ENCODE measurements at regions not wholly inside any gene's neighbourhood (a gene's known extent, or its start where the extent isn't known, plus 50 kb on each side); places are given as distances from the start of the nearest gene placed in this dataset.

DNA sequence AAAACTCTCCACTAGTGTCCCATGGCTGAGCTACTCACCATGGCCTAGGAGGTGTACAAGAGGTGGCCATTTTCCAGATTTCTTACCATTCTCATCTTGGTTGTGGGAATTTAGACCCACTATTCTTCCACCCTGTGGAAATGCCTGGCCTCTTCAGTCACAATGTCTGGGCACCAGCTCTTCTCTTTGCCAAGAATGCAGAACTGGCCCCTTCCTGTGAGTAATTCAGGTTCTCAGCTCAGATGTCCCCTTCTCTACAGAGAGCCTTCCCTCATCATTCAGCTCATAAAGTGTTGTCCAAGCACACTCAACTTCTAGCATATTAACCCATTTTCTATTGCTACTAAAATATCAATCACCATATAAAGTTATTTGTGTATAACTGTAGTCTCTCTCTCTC is 575.5 kb upstream of the KCNMB2 start:
- no peaks in the 10 kb centered on the region for H3K4me1 ChIP-seq (ENCODE audit: control insufficient read depth, insufficient read depth, low read length)
- no peaks in the 10 kb centered on the region for H3K27me3 ChIP-seq (ENCODE audit: control insufficient read depth in 1 of 2, insufficient read depth in 2 of 2, low read length in 2 of 2)

DNA sequence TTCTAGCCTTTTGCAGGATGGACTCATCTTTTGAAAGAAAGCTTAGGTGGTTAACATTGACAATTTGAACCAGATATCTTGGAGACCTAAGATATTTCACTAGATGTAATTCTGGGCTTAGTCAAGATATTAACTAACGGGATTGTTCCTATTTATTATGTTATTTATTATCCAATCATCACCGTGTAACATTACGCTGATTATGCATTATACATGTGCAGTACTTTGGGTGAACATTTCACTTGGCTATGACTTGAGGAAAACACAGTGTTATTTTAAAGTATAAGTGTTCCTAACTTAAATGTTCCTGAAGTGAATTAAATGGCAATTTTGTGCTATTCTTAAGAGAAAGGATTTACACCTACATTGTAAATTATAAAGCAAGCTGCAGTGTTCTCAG is 574.5 kb upstream of the KCNMB2 start:
- H3K36me3 ChIP-seq (ENCODE audit: control insufficient read depth in 2 of 2, insufficient read depth in 2 of 2, low read length in 2 of 2) = no peaks in the 10 kb centered on the region
- no peaks in the 10 kb centered on the region for H3K4me1 ChIP-seq (ENCODE audit: control insufficient read depth, insufficient read depth, low read length)
- no peaks in the 10 kb centered on the region for H3K9me3 ChIP-seq (ENCODE audit: control insufficient read depth in 2 of 2, low read length in 2 of 2)
- H3K4me3 ChIP-seq (ENCODE audit: low read length in 2 of 2) = no peak overlapping the region
- H3K9ac ChIP-seq (ENCODE audit: low read length in 2 of 2) = no peak overlapping the region
- no peak overlapping the region for H3K27ac ChIP-seq (ENCODE audit: low read length)
- no peaks in the 10 kb centered on the region for H3K27me3 ChIP-seq (ENCODE audit: control insufficient read depth in 1 of 2, insufficient read depth in 2 of 2, low read length in 2 of 2)

More for the DNA sequence above, 575.5 kb upstream of the KCNMB2 start:
- no peaks in the 10 kb centered on the region for H3K9me3 ChIP-seq (ENCODE audit: control insufficient read depth in 2 of 2, low read length in 2 of 2)
- H3K27ac ChIP-seq (ENCODE audit: low read length) = no peak overlapping the region
- H3K4me3 ChIP-seq (ENCODE audit: low read length in 2 of 2) = peak overlapping the region in 1 of 2 donors; percentile 17
- H3K9ac ChIP-seq (ENCODE audit: low read length in 2 of 2) = no peak overlapping the region
- H3K36me3 ChIP-seq (ENCODE audit: control insufficient read depth in 2 of 2, insufficient read depth in 2 of 2, low read length in 2 of 2) = no peaks in the 10 kb centered on the region

DNA sequence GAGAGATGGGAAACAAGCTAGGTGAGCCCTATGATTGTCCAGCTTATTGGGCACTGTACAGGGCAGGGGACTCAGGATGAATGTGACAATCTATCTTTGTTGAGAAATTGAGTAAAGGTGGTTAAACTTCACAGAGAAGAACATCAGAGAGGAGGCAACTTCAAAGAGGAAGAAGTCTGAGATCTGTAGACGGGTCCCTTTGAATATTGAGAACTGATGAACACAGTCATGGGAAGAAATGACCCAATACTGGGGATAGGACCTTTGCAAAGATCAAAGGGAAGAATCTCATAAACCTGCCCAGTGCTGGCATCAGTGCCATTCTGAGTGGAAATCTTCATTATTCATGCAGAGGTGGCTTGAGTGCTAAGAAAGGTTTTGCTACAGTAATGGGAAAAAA is 569.7 kb upstream of the KCNMB2 start:
- H3K9ac ChIP-seq (ENCODE audit: low read length in 2 of 2) = no peak overlapping the region
- H3K36me3 ChIP-seq (ENCODE audit: control insufficient read depth in 2 of 2, insufficient read depth in 2 of 2, low read length in 2 of 2) = no peaks in the 10 kb centered on the region
- no peak overlapping the region for H3K4me3 ChIP-seq (ENCODE audit: low read length in 2 of 2)
- H3K9me3 ChIP-seq (ENCODE audit: control insufficient read depth in 2 of 2, low read length in 2 of 2) = no peaks in the 10 kb centered on the region
- no peaks in the 10 kb centered on the region for H3K4me1 ChIP-seq (ENCODE audit: control insufficient read depth, insufficient read depth, low read length)
- no peak overlapping the region for H3K27ac ChIP-seq (ENCODE audit: low read length)
- no peaks in the 10 kb centered on the region for H3K27me3 ChIP-seq (ENCODE audit: control insufficient read depth in 1 of 2, insufficient read depth in 2 of 2, low read length in 2 of 2)

DNA sequence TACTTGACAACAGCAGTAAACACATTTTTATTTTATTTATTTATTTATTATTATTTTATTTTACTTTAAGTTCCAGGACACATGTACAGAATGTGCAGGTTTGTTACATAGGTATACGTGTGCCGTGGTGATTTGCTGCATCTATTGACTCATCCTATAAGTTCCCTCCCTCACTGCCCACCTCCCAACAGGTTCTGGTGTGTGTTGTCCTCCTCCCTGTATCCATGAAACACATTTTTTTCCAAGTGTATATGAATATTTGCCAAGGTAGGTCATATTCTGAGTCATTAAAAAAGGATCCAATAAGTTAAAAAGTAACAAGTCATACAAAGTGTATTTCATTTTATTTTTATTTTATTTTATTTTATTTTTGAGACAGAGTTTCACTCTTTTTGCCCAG is 567.3 kb upstream of the KCNMB2 start:
- Histone ChIP-seq H3K9me3 (ENCODE audit: control insufficient read depth in 2 of 2, low read length in 2 of 2) (no peaks in the 10 kb centered on the region), H3K4me3 (ENCODE audit: low read length in 2 of 2) (no peak overlapping the region), H3K4me1 (ENCODE audit: control insufficient read depth, insufficient read depth, low read length) (no peaks in the 10 kb centered on the region), H3K27ac (ENCODE audit: low read length) (no peak overlapping the region), H3K9ac (ENCODE audit: low read length in 2 of 2) (no peak overlapping the region), H3K27me3 (ENCODE audit: control insufficient read depth in 1 of 2, insufficient read depth in 2 of 2, low read length in 2 of 2) (no peaks in the 10 kb centered on the region), H3K36me3 (ENCODE audit: control insufficient read depth in 2 of 2, insufficient read depth in 2 of 2, low read length in 2 of 2) (no peaks in the 10 kb centered on the region)

DNA sequence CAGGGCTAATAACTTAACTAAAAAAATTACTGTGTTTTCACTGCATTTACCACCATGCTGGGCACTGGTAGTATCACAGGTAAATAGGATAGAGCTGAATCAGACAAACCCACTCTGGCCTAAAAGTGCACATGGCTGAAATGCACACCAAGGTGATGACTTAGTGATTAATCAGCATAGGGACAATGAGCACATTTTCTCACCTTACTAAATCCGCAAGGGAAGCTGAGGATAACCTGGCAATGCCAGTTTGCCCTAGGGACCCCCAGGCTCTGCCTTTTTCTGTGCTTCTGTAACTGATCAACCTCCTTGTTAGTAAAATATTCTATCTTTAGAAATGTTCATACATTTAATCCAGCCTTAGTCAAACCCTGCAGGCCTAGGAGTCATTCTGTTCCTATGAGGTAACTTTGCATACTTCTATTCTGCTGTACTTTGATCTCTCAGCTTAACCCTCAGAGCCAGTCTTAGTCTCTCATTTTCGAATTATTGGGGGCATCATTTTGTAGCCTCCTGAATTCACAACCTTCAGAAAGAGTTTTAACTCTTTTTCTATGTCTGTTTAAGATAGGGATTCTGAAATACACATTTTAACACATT is 562.9 kb upstream of the KCNMB2 start:
- Histone ChIP-seq H3K27ac (ENCODE audit: low read length) (no peak overlapping the region), H3K4me3 (ENCODE audit: low read length in 2 of 2) (no peak overlapping the region), H3K4me1 (ENCODE audit: control insufficient read depth, insufficient read depth, low read length) (no peaks in the 10 kb centered on the region), H3K27me3 (ENCODE audit: control insufficient read depth in 1 of 2, insufficient read depth in 2 of 2, low read length in 2 of 2) (no peaks in the 10 kb centered on the region), H3K36me3 (ENCODE audit: control insufficient read depth in 2 of 2, insufficient read depth in 2 of 2, low read length in 2 of 2) (no peaks in the 10 kb centered on the region), H3K9me3 (ENCODE audit: control insufficient read depth in 2 of 2, low read length in 2 of 2) (no peaks in the 10 kb centered on the region), H3K9ac (ENCODE audit: low read length in 2 of 2) (no peak overlapping the region)

DNA sequence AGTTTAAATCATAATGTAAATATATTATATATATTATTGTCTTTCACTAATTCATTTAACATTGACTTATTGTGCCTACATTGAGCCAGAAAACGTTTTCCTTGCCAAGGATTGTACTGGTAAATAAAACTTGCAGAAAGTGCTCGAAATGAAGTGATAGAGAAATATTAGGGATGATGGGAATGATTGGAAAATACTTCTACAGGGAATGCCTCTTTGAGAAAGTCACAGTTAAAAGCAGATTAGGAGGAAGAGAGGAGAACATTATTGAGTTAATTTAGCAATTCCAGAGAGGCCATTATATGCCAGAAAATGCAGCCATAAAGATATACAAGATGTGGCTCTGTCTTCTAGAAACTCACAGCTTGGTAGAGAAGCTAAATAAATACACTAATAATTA is 560.0 kb upstream of the KCNMB2 start:
- Histone ChIP-seq H3K36me3 (ENCODE audit: control insufficient read depth in 2 of 2, insufficient read depth in 2 of 2, low read length in 2 of 2) (no peaks in the 10 kb centered on the region), H3K9ac (ENCODE audit: low read length in 2 of 2) (no peak overlapping the region), H3K9me3 (ENCODE audit: control insufficient read depth in 2 of 2, low read length in 2 of 2) (no peaks in the 10 kb centered on the region), H3K27ac (ENCODE audit: low read length) (no peak overlapping the region), H3K27me3 (ENCODE audit: control insufficient read depth in 1 of 2, insufficient read depth in 2 of 2, low read length in 2 of 2) (no peaks in the 10 kb centered on the region), H3K4me1 (ENCODE audit: control insufficient read depth, insufficient read depth, low read length) (no peaks in the 10 kb centered on the region), H3K4me3 (ENCODE audit: low read length in 2 of 2) (no peak overlapping the region)

DNA sequence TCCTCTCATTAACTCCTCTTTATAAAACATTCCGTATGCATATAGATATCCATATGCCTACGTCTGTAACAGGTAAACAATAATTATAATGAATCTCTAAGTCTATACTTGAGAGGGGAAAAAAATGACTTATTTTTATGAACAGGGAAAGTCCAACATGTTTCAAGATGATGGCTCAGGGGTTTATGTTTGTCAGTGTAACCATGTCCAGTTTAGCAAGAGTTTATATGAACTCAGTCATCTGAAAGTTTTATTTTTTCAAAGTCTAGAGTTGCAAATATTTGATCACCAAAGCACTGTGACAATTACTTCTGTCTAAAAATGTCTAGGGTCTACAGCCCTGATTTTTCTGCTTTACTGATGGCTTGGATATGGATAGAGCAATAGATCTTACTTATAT is 559.4 kb upstream of the KCNMB2 start:
- no peak overlapping the region for H3K27ac ChIP-seq (ENCODE audit: low read length)
- no peaks in the 10 kb centered on the region for H3K4me1 ChIP-seq (ENCODE audit: control insufficient read depth, insufficient read depth, low read length)
- H3K36me3 ChIP-seq (ENCODE audit: control insufficient read depth in 2 of 2, insufficient read depth in 2 of 2, low read length in 2 of 2) = no peaks in the 10 kb centered on the region
- H3K9ac ChIP-seq (ENCODE audit: low read length in 2 of 2) = no peak overlapping the region
- H3K4me3 ChIP-seq (ENCODE audit: low read length in 2 of 2) = no peak overlapping the region
- H3K27me3 ChIP-seq (ENCODE audit: control insufficient read depth in 1 of 2, insufficient read depth in 2 of 2, low read length in 2 of 2) = no peaks in the 10 kb centered on the region
- H3K9me3 ChIP-seq (ENCODE audit: control insufficient read depth in 2 of 2, low read length in 2 of 2) = no peaks in the 10 kb centered on the region

DNA sequence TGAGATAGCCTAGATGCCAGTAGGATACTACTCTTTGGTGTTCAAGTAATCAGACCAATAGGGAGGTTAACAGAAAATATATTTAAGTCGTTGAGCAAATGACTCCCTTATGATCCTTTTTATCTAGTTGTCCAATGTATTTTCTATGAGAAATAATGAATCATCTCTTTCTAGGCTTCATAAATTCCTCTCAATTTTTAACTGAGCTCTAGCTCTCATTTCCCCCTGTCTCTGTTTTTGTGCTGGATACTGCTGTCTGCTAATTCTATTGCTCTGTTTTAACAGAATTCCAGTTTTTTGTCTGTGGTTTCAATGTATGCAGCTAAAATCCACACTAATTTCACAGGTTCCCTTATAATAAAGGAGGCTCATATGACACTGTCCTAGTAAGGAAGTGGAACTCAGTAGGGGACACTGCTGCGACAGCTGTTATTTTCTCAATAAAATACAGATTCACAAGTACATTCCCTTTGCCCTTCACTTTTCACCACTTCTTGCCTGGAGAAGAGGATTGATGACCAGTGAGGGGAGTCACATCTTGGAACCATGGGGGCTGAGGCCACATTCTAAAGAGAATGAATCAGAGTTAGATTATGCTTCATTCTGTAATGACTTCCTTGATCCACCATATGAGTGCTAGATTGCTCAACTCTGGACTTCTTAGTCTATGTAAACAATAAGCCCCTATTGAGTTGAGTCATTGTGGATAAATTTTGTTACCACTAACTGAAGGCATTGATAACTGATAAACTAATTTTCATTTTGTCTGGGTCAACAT is 558.7 kb upstream of the KCNMB2 start:
- Histone ChIP-seq H3K36me3 (ENCODE audit: control insufficient read depth in 2 of 2, insufficient read depth in 2 of 2, low read length in 2 of 2) (no peaks in the 10 kb centered on the region), H3K4me3 (ENCODE audit: low read length in 2 of 2) (no peak overlapping the region), H3K9ac (ENCODE audit: low read length in 2 of 2) (no peak overlapping the region), H3K27ac (ENCODE audit: low read length) (no peak overlapping the region), H3K27me3 (ENCODE audit: control insufficient read depth in 1 of 2, insufficient read depth in 2 of 2, low read length in 2 of 2) (no peaks in the 10 kb centered on the region), H3K9me3 (ENCODE audit: control insufficient read depth in 2 of 2, low read length in 2 of 2) (no peaks in the 10 kb centered on the region), H3K4me1 (ENCODE audit: control insufficient read depth, insufficient read depth, low read length) (no peaks in the 10 kb centered on the region)

DNA sequence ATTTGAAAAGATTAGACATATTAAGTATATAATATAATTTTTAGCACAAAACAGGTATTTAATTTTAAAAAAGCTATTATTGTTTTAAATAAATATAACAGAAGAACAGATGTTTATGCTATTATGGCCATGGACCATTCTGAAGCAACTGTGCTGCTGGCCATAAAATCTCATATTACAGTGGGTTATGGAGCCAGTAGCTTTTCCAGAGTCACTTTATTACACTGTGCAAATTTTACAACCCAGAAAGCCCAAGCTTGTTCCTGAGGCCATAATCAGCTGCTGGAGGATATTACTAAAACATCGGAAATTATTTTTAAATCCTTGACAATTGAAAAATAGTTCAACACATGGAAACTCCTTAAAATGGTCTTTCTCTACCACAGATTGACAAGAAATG is 557.3 kb upstream of the KCNMB2 start:
- no peak overlapping the region for H3K4me3 ChIP-seq (ENCODE audit: low read length in 2 of 2)
- no peak overlapping the region for H3K9ac ChIP-seq (ENCODE audit: low read length in 2 of 2)
- H3K4me1 ChIP-seq (ENCODE audit: control insufficient read depth, insufficient read depth, low read length) = no peaks in the 10 kb centered on the region
- H3K36me3 ChIP-seq (ENCODE audit: control insufficient read depth in 2 of 2, insufficient read depth in 2 of 2, low read length in 2 of 2) = no peaks in the 10 kb centered on the region
- no peak overlapping the region for H3K27ac ChIP-seq (ENCODE audit: low read length)
- no peaks in the 10 kb centered on the region for H3K9me3 ChIP-seq (ENCODE audit: control insufficient read depth in 2 of 2, low read length in 2 of 2)
- H3K27me3 ChIP-seq (ENCODE audit: control insufficient read depth in 1 of 2, insufficient read depth in 2 of 2, low read length in 2 of 2) = no peaks in the 10 kb centered on the region

DNA sequence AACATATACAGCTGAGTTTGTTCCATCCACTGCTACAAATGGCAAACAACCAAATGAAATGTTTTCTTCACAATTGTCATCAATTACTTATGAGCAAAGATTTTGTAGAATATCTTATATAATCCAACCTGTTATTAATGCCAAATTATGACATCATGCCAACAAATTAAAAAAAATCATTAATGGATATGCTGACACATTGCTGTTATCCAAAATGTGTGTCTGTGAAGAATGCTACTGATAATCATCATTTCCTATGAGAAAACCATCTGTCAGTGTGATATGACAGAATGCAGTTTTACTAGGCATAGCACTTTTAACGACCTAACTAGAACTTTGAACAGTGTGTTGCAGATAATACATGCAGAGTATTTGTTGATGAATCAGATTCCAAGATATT is 556.5 kb upstream of the KCNMB2 start:
- H3K27ac ChIP-seq (ENCODE audit: low read length) = no peak overlapping the region
- H3K27me3 ChIP-seq (ENCODE audit: control insufficient read depth in 1 of 2, insufficient read depth in 2 of 2, low read length in 2 of 2) = no peaks in the 10 kb centered on the region
- H3K4me1 ChIP-seq (ENCODE audit: control insufficient read depth, insufficient read depth, low read length) = no peaks in the 10 kb centered on the region
- no peak overlapping the region for H3K9ac ChIP-seq (ENCODE audit: low read length in 2 of 2)
- H3K36me3 ChIP-seq (ENCODE audit: control insufficient read depth in 2 of 2, insufficient read depth in 2 of 2, low read length in 2 of 2) = no peaks in the 10 kb centered on the region
- no peaks in the 10 kb centered on the region for H3K9me3 ChIP-seq (ENCODE audit: control insufficient read depth in 2 of 2, low read length in 2 of 2)
- H3K4me3 ChIP-seq (ENCODE audit: low read length in 2 of 2) = no peak overlapping the region

DNA sequence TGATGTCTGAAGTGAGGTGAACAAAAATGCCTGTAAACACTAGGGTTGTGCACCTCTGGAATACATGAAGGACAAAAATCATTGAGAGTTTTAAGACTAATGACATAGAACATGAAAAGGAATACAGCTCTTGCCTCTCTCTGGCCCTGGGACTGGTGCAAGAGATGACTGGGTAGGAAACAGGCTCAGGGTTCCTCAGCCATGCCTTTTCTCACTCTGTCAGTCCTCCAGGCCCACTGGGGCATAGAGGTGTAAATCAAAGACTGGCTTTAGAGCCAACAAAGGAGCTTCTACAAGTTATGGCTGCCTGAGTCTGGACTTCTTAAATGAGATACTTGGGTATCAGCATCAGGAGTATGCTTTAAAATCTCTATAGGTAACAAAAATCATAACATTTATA is 554.7 kb upstream of the KCNMB2 start:
- Histone ChIP-seq H3K27me3 (ENCODE audit: control insufficient read depth in 1 of 2, insufficient read depth in 2 of 2, low read length in 2 of 2) (no peaks in the 10 kb centered on the region), H3K9me3 (ENCODE audit: control insufficient read depth in 2 of 2, low read length in 2 of 2) (no peaks in the 10 kb centered on the region), H3K36me3 (ENCODE audit: control insufficient read depth in 2 of 2, insufficient read depth in 2 of 2, low read length in 2 of 2) (no peaks in the 10 kb centered on the region), H3K9ac (ENCODE audit: low read length in 2 of 2) (no peak overlapping the region), H3K27ac (ENCODE audit: low read length) (no peak overlapping the region), H3K4me3 (ENCODE audit: low read length in 2 of 2) (no peak overlapping the region), H3K4me1 (ENCODE audit: control insufficient read depth, insufficient read depth, low read length) (no peaks in the 10 kb centered on the region)

Data from stomach smooth muscle (tissue), 2 donors.